Stimulated activated CD4-positive, alpha-beta T cell treated with anti-CD3 and anti-CD28 coated beads, Interleukin-2, amount 100 ng/mL, for 48 hours (primary cell): ENCODE measurements at regions not wholly inside any gene's neighbourhood (a gene's known extent, or its start where the extent isn't known, plus 50 kb on each side); places are given as distances from the start of the nearest gene placed in this dataset.

ENCODE experiments used
- DNase-seq, 2 donors: peaks; one replicate each; pipeline ENCODE4 v3.0.0-alpha.2; 2020

- no peak for DNase-seq
These were observed 119.9 kb upstream of the MAFB start for GRCh38 chr20:40808936-40809335.

DNA sequence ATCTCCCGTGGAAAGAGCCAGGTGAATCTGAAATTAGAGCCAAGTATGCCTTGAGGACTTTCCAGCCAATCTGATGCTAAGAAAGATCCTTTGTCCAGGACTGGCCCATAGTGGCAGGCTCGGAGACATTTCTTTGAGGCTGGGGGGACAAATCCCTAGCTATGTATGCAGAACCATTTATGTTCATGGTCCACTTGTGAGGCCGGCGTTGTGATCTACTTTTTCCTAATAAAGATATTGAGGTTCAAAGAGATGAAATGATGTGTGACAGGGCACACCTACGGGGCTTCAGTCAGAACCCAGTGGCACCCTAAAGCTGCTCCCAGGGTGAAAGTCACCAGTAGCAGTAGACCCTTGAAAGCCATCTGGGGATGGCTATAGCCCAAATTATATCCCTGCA, 120.3 kb upstream of the MAFB start:
- no peak for DNase-seq

GRCh38 chr20:40810332-40811000, 121.4 kb upstream of the MAFB start:
- DNase-seq = no peak

DNA sequence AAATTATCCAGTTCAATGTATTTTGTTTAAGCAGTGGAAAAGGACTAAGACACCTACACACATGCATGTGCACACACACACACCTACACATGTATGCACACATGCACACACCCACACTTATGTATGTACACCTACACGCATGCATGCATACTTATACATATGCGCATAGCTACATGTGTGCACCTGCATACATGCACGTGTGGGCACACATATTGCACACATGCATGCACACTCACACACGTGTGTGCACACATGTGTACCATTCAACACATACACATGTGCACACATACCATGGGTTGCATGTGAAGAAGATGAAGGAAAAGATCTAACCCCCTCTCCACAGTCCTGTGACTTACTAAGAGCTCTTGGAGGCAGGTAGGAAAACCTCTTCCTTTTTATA, 122.0 kb upstream of the MAFB start:
- no peak for DNase-seq

- no peak for DNase-seq
These were observed 122.8 kb upstream of the MAFB start for GRCh38 chr20:40811660-40812414.

- no peak for DNase-seq
These were observed 123.4 kb upstream of the MAFB start for GRCh38 chr20:40812415-40812925.

DNA sequence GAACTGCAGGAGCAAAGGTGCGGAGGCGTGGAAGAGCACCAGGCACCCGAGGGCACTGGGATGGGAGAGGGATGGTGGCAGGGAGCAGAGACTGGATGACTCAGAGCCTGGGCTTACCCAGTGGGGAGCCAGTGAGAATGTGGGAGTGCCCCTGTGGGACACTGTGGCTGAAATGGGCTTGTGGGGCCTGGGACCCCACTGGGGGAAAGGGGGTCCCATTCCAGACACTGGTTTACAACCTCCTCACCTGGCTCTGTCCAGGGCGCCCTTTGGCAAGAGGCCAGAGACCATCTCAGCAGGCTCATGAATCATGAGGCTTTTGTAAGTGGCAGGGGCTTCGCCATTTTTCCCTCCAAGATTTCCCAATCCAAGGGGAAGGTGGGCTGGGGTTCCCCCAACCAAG, 124.0 kb upstream of the MAFB start:
- no peak for DNase-seq

GRCh38 chr20:40813708-40814630, 124.9 kb upstream of the MAFB start:
- no peak for DNase-seq

DNA sequence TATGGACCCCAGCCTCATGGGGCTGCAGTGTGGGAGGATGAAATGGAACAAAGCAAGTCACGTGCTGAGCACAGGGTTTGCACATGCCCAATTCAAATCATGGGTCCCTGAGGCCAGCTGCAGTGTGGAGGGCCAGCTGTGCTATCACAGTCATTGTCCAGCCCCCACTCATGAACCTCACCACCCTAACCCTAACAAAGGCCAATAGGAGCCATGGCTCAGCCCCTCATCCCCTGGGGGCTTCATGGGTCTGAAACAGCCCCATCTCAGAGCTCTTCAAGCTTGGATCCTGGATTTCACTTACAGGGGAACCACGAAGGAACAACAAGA, 125.6 kb upstream of the MAFB start:
- DNase-seq = no peak

GRCh38 chr20:40815156-40816038, 126.4 kb upstream of the MAFB start:
- DNase-seq = no peak

- DNase-seq = no peak
These were observed 127.0 kb upstream of the MAFB start for GRCh38 chr20:40816039-40816352.

GRCh38 chr20:40821429-40821828, 132.4 kb upstream of the MAFB start:
- no peak for DNase-seq

DNA sequence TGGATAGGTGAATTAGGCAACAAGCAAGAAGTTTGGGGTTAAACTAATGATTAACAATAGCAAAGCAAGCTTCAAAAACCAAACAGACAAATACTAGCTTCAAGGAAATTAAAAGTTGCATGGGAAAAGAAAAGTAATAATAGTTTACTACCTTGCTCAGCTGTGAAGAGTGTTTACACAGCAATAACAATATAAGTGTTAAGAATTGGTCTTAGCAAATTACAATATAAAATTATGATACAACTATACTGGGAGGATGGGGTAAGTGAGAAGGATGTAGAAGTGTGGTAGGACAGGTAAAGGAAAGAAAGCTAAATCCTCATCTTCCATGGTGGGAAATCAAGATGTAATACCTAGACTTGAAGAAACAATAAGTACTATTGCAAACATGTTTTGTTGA, 137.7 kb upstream of the MAFB start:
- no peak for DNase-seq

- no peak for DNase-seq
These were observed 146.3 kb upstream of the MAFB start for GRCh38 chr20:40835321-40835720.

DNA sequence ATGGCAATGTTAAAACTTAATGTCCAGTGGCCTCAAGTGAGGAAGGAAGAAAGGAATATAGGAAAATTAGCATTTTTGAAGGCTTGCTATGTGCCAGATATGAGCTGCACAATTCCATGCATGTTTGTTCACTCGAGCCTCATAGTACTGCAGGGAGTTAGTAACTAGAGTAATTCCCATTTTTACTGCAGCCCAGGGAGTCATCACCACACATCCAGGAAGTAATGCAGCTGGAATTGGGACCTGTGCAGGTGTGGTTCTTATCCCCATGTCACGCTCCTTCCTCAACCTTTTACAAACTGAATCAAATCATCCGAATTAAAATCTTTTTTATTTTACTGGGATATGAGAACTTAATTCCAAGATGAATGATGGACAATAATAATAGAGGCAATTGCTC, 149.5 kb upstream of the MAFB start:
- no peak for DNase-seq

GRCh38 chr20:40843251-40843650, 154.2 kb upstream of the MAFB start:
- DNase-seq = no peak

GRCh38 chr20:40844332-40844731, 155.3 kb upstream of the MAFB start:
- no peak for DNase-seq

- DNase-seq = no peak
These were observed 159.1 kb upstream of the MAFB start for GRCh38 chr20:40848096-40848495.

DNA sequence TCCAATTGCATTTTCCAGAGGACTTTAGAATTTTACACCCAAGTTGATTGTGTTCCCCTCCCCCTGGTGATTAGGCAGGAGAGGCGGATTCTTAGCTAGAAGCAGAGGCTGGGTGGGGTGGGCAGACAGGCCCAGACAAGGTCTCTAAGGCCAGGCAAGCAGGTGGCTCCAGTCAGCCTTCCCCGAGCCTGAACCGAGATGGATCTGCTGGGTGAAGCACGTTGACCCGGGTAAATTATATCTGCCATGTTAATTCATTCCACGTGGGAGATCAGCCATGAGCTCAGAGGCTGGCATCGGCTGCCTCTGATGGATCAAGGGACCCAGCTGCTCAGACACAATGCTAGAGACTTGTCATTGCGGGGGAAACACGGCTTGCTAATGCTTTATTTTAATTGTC, 159.5 kb upstream of the MAFB start:
- DNase-seq = no peak

GRCh38 chr20:40849456-40849855, 160.4 kb upstream of the MAFB start:
- DNase-seq = no peak

- no peak for DNase-seq
These were observed 162.0 kb upstream of the MAFB start for GRCh38 chr20:40851051-40851450.

- DNase-seq = no peak
These were observed 166.2 kb upstream of the MAFB start for GRCh38 chr20:40855269-40855668.

DNA sequence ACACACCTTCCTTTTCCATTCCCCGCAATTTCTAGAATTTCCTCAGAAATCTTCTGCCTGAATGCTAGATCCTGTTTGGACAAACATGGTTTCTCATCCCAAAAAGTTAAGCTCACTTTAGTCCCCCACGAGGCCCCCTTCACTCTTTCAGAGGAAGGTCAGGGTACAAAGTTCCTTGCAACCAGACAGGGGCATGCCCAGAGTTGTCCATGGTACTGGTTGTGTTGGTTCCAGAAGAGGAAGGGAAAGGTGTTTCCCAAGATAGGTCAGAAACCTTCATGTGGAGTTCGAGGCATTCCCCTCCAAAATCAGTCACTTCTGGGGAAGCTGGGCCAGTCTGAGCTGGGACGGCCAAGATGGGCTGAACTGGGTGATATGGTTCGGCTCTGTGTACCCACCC, 167.6 kb upstream of the MAFB start:
- DNase-seq = no peak
